HFF-Myc (cell line): ENCODE measurements at regions not wholly inside any gene's neighbourhood (a gene's known extent, or its start where the extent isn't known, plus 50 kb on each side); places are given as distances from the start of the nearest gene placed in this dataset.

Experiments used
- DNase-seq: peaks from one replicate; pipeline ENCODE4 v3.0.0-alpha.2; 2011; ENCODE audit warnings: low read depth; ENCODE audit errors: extremely low read depth
- H3K4me3 ChIP-seq: replicated peaks from 2 replicates; pipeline ENCODE4 v1.5.1; 2011; ENCODE audit warnings: low read depth, mild to moderate bottlenecking, control low read depth, low read length
- TF ChIP-seq, protein P1 (sequence below): IDR thresholded peaks from 2 replicates; pipeline ENCODE4 v1.5.1; 2012; ENCODE audit warnings: mild to moderate bottlenecking, low read depth, low read length, control low read depth; ENCODE audit errors: missing control alignments

- no peak for DNase-seq
- TF ChIP-seq, protein P1, sequence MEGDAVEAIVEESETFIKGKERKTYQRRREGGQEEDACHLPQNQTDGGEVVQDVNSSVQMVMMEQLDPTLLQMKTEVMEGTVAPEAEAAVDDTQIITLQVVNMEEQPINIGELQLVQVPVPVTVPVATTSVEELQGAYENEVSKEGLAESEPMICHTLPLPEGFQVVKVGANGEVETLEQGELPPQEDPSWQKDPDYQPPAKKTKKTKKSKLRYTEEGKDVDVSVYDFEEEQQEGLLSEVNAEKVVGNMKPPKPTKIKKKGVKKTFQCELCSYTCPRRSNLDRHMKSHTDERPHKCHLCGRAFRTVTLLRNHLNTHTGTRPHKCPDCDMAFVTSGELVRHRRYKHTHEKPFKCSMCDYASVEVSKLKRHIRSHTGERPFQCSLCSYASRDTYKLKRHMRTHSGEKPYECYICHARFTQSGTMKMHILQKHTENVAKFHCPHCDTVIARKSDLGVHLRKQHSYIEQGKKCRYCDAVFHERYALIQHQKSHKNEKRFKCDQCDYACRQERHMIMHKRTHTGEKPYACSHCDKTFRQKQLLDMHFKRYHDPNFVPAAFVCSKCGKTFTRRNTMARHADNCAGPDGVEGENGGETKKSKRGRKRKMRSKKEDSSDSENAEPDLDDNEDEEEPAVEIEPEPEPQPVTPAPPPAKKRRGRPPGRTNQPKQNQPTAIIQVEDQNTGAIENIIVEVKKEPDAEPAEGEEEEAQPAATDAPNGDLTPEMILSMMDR: no peak
- H3K4me3 ChIP-seq: no peak overlapping the region
These were observed 208.2 kb downstream of the MN1 start for GRCh38 chr22:27593378-27593777.

GRCh38 chr22:27594020-27594419 lies 207.5 kb downstream of the MN1 start:
- H3K4me3 ChIP-seq: no peak overlapping the region
- TF ChIP-seq, protein P1: no peak
- no peak for DNase-seq

DNA sequence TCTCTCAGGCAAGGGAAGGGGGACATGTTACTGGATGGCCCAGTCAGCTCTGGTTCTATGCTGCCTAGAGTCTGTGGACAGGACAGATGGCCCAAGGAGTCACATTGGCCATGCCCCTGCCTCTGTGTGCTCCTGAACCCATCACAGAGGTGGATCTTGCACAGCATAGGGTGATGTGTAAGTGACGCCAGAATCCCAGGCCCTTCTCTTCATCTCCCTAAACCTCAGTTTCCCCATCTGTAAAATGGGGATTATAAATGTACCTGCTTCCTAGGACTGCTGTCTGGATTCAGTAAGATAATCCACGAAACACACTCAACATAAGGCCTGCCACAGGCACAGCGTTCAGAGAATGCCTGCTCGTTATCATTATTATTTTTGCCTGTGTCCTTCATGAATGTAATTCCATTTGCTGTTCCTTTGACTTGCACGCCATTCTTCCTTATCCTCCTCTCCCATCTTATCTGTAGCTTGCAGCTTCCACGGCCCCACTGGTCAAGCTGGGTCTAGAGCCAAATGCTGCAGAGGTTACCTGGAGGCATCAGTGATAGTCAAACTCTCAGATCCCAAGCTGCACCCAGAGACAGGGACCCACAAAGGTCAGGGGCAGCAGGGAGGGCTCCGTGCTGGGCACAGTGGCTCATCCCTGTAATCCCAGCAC lies 207.0 kb downstream of the MN1 start:
- DNase-seq: no peak
- no peak overlapping the region for H3K4me3 ChIP-seq
- TF ChIP-seq, protein P1: no peak

GRCh38 chr22:27596133-27596870 lies 205.3 kb downstream of the MN1 start:
- H3K4me3 ChIP-seq: no peak overlapping the region
- TF ChIP-seq, protein P1: no peak
- no peak for DNase-seq

DNA sequence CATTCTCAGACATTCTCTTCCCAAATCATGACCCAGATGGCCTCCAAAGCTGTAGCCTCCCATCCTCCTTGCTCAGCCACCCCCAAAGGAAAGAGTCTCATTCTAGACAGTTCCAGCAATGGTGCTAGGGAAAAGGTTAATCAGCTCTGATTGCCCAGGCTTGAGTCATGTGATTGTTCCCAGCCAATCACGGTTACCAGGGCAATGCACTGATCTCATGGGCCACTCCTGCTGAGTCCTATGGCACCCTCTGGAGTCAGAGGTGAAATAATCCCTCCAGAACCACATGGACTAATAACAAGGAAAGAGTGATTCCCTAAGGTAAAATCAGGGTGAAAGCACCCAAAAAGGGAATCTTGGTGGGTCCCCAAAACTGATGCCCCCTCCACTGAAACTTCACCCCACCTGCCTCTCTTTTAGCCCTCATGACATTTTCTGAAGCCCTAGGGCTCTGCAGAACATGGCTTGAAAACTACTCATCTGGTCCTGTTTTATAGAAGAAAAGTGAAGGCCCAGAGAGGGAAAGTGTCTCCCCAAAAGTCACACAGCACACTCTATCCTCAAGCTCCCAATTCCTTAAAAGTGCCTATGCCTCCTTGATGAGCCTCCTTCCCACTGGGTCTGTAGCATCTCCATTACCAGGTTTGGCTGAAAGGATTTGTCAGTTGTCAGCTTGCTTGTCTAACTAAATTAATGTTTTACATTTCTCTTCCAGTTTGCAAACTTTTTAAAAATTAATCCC lies 203.7 kb downstream of the MN1 start:
- no peak overlapping the region for H3K4me3 ChIP-seq
- TF ChIP-seq, protein P1: no peak
- DNase-seq: no peak

GRCh38 chr22:27598792-27599191 lies 202.8 kb downstream of the MN1 start:
- H3K4me3 ChIP-seq: no peak overlapping the region
- no peak for DNase-seq
- TF ChIP-seq, protein P1: no peak
